Stimulated activated CD8-positive, alpha-beta memory T cell treated with anti-CD3 and anti-CD28 coated beads, Interleukin-4, amount 100 ng/mL, for 1 hour (primary cell): ENCODE measurements at regions not wholly inside any gene's neighbourhood (a gene's known extent, or its start where the extent isn't known, plus 50 kb on each side); places are given as distances from the start of the nearest gene placed in this dataset.
"Not testable (repeated sequence)": the region's sequence is repeated elsewhere in the genome, so short reads cannot be mapped to it uniquely, and the experiment has no call there.

Source experiments
- DNase-seq, 2 donors: peaks; one replicate each; pipeline ENCODE4 v3.0.0-alpha.2; 2020; ENCODE audit warnings: low read depth in 2 of 2, low spot score in 1 of 2

DNA sequence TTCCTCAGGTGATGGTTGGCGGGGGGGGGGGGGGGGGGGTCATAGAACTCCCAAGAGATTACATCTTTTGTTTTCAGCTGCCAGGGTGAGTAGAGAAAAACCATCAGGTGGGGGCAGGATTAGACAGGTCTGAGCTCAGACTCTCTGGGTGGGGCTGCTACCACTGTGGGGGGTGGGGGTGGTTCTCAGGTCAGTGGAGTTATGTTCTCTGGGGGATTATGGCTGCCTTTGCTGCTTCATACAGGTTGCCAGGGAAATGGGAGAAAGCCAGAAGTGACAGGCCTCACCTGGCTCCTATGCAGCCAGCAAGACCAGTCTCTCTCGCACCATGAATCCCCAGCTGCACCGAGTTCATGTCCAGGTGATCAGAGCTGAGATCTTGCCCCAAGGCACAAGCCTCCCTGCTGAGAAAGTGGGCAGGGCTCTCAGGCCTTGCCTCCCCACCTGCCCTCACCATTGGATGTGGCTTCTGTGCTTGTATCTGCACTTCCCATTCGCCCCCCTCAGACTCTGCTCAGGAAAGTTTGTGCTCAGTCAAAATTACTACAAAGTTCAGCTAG, 828.1 kb downstream of the MCTP2 start:
- DNase-seq, result no peak

GRCh38 chr15:95068701-95069521, 837.5 kb downstream of the MCTP2 start:
- no peak for DNase-seq

DNA sequence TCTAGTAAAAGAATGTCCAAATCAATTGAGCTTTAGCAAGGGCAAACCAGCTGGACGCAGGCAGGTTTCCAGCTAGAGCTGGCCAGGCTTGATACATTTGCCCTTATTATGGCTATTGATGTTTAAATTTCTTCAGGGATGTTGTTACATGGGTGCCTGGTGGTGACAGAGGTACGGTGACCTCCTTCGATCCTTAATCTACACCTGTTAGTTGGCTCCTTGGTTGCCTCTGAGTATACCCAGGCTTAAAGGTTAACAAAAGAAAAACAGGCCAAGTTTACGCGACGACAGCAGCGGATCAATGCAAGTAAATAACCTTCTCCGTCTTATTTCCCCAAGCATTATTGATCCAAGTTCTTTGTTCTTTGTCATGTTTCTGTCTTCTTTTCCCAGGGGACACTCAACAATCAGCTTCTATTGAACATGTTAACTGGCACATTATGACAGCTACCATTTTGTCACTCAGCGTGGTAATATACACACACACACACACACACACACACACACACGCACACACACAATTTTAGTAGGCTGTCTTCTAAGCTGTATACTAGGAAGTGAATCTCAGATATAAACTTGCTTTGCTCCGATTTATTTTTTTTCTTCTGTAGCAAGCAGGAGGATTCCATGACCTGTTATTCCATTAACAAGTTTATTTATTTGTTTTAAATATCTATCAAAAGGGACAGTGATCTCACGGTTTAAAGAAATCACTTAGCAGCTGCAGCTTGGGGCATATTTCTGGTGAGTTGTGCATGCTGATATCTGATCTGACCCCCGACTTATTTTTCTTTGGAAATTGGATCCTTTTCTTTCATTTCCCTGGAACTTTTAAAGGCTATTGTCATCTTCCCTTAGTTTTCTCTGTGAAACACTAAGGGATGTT, 844.7 kb downstream of the MCTP2 start:
- no peak for DNase-seq

DNA sequence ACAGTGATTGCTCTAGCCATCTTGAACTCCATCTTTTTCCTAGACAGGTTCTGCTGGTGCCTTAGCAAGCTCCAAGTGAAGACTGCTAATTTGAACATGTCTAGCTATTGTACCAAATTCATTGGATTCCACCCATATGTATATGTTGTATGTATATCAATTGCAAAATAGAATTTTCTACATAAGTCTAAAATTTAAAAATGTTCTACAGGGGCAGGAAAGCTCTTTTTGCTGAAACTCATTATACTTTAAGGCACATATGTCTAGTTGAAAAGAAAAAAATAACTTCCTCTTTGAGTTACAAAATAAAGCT, 845.3 kb downstream of the MCTP2 start:
- DNase-seq, result no peak

DNA sequence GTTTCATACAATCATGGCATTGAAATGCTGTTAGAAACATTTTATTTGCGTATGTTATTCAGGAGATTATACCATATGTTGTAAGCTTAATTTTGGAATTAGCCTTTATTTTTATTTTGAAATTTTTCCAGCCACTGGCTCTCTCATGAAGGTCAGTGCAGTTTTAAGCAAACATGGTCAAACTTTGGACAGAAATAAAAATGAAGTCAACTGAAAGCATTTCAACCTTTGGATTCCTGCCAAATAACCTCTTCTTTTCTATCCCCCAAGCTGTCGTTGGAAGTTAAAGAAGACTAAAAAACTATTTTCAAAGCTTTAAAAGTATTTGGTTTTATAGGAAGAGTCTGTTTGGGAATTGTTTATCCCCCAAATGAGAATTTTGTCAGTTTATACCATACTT, 846.6 kb downstream of the MCTP2 start:
- DNase-seq, result no peak

DNA sequence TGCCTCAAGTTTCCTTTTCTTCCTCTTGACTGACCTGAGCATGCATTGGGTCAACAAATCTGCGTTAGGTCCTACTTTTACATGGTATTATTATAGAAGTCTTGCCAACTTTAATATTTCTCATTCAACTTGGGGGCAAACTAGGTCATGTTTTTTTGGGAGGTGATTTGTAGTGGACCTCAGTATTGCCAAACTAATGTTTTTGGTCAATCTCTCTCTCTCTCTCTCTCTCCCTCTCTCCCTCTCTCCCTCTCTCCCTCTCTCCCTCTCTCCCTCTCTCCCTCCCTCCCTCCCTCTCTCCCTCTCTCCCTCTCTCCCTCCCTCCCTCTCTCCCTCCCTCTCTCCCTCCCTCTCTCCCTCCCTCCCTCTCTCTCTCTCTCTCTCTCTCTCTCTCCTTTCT, 848.9 kb downstream of the MCTP2 start:
- not testable (repeated sequence) for DNase-seq

DNA sequence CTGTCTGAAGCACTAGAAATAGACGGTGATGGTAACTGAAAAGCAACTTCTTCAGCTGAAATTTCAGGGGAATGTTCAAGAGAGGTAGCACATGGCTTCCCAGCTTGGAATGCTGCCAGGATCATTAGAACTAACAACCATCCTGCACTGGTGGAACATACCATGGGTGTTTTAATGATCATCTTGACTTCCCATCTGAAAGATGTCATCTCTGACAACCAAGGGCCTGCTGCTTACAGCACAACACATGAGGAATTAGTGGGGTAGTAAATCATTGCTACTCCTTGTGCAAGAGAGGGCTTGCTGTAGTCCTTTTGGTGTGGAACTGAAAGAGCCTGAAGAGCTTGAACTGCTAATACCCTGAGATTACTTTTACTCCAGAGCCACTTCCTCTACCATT, 853.7 kb downstream of the MCTP2 start:
- no peak for DNase-seq

DNA sequence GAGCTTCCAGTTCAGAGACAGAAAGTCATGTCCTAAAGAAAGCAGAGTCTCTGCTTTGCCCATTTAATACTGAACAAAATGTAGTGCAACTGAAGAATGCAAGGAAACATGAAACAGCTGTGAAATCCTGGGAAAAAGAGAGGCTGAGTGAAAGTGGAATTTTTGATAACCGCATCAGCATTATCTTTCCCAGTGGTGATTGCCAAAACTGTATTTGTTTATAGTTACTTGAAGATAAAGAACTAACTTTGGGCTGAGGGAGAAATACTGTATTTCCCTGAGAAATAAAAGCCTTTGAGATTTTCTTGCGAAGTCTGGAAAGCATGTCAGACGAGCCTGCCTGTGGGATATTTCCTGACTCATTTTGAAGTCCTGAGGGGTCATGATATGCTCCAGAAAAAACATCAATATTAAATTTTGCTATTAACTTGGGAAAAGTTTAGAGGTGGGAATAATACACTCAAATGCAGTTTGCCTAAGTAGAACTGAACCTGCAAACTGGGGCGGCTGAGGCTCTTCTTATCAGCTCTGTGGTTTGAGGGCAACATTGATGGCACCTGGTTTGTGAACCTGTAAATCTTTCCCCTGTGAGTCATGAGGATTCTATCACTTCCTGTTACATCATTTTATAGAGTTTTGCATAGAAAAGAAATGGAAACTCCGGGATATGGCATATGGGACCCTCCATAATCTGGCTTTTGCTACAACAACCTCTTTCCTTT, 855.3 kb downstream of the MCTP2 start:
- DNase-seq, result no peak

- DNase-seq, result no peak
Measured at GRCh38 chr15:95087253-95087609, 855.9 kb downstream of the MCTP2 start.

DNA sequence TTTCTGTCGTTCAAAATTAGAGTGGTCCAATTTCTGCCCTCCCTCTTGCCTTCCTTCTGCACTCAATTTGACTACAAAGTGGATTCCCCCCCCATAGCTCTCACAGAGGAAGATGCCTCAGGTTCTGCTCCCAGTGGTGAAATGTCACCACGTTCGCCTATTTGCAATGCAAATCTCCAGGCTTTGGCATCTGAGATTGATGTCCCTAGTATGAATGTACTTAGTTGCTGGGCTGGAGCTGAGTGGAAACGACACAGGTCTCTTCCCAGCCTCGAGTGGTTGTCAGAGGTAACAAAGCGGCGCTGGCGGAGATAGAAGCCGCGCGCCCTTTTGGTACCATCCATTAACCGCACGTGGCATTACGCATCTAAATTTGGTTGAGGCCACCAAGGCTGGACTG, 860.1 kb downstream of the MCTP2 start:
- DNase-seq, result no peak

DNA sequence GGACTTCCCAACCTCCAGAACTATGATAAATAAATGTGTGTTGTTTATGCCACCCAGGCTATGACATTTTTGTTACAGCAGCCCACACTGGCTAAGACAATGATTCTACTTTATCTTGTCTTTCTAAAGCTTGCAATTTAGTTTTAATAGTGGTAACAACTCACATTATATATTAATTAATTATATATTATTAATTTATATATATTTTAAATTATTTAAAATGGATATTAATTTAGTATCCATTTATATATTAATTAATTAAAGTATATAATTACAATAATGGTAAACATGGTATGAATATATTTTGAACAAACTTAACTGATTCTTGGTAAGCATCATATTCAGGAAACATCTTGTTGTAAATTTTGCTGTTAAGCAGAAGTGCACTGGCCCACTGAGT, 863.9 kb downstream of the MCTP2 start:
- no peak for DNase-seq

- DNase-seq, result no peak
Measured at GRCh38 chr15:95096651-95097050, 865.3 kb downstream of the MCTP2 start.

- no peak for DNase-seq
Measured at GRCh38 chr15:95097361-95097760, 866.0 kb downstream of the MCTP2 start.

- DNase-seq, result no peak
Measured at GRCh38 chr15:95105229-95105628, 873.9 kb downstream of the MCTP2 start.

GRCh38 chr15:95106801-95107200, 875.4 kb downstream of the MCTP2 start:
- no peak for DNase-seq

- DNase-seq, result no peak
Measured at GRCh38 chr15:95108673-95109072, 877.3 kb downstream of the MCTP2 start.

GRCh38 chr15:95111969-95112368, 880.6 kb downstream of the MCTP2 start:
- no peak for DNase-seq

DNA sequence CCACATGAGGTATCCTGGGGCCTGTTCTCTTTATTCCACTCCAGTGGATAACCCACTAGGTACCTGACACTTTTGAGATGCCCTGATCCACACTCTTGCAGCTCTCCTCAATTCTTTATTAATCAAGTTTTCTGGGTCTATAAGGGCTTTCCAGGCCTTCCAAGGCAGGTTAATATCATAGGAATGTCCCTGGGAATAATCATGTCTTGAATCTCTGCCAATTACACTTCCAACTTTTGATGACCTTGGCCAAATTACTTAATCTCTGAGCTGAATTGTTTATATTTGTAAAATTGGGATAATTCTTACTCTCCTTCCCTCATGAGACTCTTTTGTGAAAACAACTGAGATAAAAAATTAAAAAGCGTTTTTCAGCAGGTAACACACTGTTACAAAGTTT, 881.7 kb downstream of the MCTP2 start:
- no peak for DNase-seq

GRCh38 chr15:95119041-95119610, 887.8 kb downstream of the MCTP2 start:
- no peak for DNase-seq

GRCh38 chr15:95120595-95120994, 889.2 kb downstream of the MCTP2 start:
- no peak for DNase-seq

- no peak for DNase-seq
Measured at GRCh38 chr15:95121191-95121590, 889.8 kb downstream of the MCTP2 start.
